Hindlimb muscle (tissue), 1 donor: ENCODE measurements at regions not wholly inside any gene's neighbourhood (a gene's known extent, or its start where the extent isn't known, plus 50 kb on each side); places are given as distances from the start of the nearest gene placed in this dataset.
"Not testable (repeated sequence)": the region's sequence is repeated elsewhere in the genome, so short reads cannot be mapped to it uniquely, and the experiment has no call there.

Source experiments
- DNase-seq: peaks from one replicate; pipeline ENCODE4 v3.0.0-alpha.2; 2013

DNA sequence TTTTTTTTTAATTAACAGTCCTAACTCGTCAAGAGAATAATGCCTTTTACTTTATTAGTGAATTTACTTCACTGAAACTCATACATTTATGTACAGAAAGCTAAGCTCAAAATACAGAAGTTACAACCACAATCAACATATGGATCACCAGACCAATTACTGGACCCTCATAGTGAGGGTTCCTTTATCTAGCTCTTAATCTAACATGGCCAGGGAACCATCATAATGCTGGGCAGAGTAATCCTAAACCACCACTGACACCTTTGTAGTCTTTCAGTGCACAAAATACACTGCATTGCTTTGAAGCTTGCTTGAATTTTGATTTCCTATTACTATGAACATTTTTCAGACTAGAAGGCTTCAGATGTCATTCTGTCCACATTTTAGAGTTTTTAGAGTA lies 1406.6 kb upstream of the PCDH9 start:
- DNase-seq, result no peak

DNA sequence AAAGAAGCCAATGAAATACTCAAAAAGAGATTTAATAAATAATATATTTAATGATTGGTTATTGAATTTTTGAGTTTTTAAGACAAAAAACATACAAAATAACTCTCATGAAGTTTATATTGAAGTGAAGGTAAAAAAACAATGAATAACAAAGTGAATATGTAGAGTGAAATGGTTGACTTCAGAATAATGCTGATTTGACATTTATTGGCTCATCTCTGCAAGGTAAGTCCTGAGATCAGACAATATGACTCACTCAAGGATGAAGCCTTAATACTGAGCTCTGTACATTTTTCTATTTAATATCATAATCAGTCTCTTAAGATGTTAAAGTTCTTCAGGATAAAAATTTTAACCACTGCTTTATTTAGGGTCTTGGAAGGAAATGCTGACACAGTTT lies 1398.9 kb upstream of the PCDH9 start:
- no peak for DNase-seq

DNA sequence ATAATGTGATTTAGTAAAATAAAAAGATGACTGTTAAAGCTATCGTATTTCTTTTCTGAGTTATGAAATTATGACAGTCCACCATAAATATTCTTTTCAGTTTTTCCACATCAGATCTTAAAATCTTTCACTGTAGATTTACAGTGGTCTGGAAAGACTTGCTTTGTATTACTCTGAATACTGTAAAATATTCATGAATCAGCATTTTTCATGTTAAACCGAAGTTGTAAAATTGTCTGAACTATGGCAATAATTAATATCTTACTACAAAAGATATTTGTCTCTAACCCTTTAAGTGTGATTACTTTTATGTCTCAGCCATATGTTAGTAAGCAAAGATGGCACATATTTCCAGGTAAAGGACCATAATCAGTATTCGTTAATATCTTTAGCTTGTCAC lies 1397.2 kb upstream of the PCDH9 start:
- DNase-seq, result no peak

DNA sequence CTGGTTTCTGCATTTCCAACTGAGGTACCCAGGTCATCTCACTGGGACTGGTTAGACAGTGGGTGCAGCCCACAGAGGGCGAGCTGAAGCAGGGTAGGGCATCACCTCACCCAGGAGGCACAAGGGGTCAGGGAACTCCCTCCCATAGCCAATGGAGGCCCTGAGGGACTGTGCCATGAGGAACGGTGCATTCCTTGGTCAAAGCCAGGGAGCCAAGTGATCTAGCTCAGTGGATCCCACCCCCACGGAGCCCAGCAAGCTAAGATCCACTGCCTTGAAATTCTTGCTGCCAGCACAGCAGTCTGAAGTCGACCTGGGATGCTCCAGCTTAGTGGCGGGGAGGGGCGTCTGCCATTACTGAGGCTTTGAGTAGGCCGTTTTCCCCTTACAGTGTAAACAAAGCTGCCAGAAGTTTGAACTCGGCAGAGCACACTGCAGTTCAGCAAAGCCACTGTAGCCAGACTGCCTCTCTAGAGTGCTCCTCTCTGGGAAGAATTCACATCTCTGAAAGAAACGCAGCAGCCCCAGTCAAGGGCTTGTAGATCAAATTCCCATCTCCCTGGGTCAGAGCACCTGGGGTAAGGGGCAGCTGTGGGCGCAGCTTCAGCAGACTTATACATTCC lies 1386.6 kb upstream of the PCDH9 start:
- DNase-seq, result no peak

DNA sequence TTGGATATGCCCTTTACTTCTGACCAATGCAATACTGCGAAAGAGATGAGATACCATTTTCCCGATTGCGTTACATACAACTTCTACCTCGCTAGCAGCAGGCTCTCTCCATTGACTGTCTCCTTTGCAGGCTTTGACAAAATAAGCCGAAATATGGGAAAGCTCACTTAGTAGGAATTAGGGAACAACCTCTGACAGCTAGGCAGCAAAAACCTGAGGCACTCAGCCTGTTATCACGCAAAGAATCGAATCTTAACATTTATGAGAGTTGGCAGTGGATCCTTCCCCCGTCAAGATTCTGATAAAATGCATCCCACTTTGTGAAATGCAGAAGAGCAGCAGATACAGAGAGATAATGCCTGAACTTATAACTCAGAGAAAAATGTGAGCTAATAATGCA lies 1379.5 kb upstream of the PCDH9 start:
- DNase-seq, result peak; percentile 1

DNA sequence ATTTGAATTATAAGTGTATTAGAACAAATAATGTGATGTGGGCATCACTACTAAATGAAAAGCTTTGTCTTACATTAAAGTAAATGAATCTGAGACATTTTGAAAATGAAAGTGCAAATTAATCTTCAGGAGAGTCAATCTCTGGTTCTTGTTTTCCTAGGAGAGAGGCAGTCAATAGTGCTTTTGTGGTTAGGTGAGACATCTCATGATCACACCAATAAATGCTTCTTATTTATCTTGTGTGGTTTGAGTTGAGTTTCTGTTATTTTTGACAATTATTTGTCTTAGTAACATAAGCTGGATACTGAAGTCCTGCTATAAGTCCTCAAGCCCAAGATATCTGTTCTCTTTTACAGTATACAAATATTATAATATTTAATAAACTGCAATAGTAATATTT lies 1378.0 kb upstream of the PCDH9 start:
- DNase-seq, result no peak

DNA sequence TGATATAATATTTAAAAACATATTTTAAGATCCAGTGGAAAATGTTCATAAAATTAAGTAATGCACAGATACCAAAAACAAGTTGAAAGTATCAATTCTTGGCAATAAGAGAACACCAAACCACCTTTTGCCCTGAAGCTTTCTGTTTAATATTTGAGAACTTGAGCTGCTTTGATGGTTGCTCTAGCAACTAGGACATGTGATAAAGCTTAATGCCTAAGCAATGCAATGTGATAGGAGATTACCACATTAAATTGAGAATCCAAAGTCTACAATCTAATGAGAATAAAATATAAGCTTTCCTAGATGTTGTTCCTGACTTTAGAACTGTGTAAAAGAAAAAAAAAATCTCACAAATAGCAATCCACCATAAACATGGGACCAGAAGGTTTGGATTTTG lies 1367.5 kb upstream of the PCDH9 start:
- no peak for DNase-seq

DNA sequence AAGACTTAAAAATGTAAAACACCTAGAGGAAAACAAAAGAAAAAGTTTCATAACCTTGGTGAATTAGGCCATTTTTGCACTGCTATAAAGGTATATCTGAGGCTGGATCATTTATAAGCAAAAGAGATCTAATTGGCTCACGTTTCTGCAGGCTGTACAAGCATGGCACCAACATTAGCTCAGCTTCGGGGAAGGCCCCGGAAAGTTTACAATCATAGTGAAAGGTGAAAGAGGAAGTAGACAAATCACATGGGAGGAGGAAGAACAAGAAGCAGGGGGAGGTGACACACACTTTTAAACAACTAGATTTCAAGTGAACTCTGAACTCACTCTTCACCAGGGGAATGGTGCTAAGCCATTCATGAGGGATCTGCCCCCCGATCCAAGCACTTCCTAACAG lies 1358.5 kb upstream of the PCDH9 start:
- DNase-seq, result no peak

DNA sequence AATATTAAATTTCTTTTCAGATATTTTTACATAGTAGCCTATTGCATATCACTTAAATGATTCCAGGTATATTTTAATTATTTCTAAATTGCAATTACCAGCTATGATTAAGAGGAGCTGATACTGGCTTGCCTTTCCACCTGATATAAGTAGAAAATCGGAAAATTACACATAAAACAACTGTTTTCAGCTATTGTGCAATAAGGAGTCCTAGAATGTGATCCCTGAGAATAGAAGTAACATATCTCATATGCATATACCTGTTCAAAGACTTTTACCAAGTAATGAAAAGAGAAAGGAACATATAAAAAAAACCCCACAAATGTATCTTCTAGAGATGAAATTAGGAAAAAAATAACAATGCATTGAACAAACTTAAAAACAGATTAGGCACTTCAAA lies 1354.6 kb upstream of the PCDH9 start:
- DNase-seq, result no peak

DNA sequence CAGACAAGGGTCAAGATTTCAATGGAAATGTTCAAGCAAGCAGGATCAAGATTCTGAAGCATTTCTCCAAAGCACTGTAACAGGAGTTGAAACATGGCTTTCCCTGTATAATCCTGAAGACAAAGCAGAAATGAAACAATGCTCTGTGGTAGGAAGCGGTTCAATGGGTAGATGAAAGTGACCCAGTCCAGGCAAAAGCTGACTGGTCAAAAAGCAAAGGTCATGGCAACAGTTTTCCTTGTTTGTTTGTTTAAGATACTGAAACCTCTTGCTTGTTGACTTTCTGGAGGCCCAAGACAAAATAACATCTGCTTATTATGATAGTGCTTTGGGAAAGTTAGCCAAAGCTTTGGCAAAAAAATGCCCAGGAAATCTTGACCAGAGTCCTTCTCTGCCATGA lies 1343.9 kb upstream of the PCDH9 start:
- DNase-seq, result no peak

DNA sequence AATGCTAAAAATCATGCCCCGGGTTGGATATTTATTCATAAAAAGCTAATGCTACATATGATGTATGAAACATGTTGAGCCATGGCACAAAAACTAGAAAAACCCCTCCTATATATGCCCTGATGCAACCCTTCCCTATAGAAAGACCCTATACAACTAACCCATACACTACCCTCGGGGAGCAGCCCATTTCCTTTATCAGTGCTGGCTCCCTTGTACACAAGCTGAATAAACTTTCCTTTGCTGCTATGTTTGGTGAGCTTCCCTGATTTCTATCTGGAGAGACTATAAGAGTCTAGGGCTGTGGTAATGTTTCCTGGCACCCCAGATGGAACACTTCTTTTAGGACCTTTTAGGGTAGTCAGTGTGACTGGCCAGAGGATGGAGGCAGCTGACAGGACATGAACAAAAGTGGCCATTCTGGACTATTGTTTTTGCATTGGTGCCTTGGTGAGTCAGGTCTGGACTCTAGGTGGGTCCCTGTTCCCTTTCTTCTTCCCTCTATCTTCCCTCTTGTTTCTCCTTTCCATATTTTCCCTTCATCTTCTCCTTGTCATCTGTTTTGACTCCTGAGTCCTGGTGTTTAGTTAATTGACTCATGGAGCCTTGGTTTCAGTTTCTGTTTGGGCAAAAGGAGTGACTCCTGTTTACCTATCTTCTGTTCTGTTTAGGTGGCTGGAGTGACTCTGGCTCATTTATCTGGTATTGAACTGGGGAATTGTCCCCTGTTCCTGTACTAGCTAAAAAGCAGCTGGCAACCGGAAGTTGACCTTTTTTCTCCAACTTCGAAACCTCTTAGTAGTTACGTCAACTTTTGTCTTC lies 1321.8 kb upstream of the PCDH9 start:
- no peak for DNase-seq

DNA sequence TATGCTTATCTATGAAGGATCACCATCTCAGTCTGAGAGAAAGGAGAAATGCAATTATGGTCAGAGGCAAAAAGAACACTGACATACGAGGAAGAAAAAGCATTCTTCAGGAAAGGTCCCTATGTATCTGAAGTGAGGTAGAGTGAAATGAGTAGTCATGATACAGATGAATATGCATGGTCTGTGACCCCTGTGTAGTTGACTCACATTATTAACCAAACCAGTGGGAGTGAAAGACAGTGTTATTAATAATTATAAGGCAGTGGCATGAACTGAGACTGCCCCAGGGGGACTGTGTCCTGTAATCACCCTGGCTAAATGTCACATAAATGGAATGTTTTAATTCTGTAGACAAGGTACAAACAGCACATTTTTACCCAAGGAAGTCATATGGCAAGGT lies 1320.2 kb upstream of the PCDH9 start:
- DNase-seq, result no peak

DNA sequence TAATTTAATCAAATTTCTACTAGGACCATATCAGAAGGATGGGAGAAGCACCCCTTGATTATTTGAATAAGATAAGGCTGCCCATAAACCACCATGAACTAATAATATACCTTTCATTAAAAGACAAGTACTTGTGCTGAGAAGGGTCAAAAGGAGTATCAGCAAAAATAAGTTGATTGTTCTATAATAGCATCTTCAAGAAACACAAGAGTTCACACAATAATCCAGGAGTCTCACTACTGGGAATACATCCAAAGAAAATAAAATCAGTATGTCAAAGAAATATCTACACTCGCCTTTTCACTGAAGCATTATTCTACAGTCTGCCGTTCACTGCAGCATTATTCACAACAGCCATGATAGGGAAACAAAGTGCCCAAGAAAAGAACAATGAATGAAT lies 1310.1 kb upstream of the PCDH9 start:
- no peak for DNase-seq

DNA sequence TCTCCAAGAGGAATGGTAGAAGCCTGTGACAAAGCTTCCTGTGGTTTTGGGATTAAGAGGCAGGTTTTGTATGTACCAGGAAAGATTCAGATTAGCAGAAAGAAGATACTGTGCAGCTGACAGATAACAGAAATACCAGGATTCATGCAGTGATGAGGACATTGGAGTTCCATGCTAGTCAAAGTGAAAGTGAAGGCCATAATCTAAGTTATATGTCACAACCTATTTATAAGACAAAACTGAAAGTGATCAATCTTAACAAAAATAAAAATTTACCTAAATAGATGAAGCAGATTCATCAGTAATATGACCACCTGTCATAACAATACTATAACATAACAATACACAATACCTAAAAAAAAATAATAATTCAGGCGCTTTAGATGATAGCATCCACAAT lies 1305.2 kb upstream of the PCDH9 start:
- no peak for DNase-seq

DNA sequence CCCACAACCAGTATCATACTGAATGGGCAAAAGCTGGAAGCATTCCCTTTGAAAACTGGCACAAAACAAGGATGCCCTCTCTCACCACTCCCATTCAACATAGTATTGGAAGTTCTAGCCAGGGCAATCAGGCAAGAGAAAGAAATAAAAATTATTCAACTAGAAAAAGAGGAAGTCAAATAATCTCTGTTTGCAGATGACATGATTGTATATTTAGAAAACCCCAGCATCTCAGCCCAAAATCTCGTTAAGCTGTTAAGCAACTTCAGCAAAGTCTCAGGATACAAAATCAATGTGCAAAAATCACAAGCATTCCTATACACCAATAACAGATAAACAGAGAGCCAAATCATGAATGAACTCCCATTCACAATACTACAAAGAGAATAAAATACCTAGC lies 1297.0 kb upstream of the PCDH9 start:
- DNase-seq, result not testable (repeated sequence)

DNA sequence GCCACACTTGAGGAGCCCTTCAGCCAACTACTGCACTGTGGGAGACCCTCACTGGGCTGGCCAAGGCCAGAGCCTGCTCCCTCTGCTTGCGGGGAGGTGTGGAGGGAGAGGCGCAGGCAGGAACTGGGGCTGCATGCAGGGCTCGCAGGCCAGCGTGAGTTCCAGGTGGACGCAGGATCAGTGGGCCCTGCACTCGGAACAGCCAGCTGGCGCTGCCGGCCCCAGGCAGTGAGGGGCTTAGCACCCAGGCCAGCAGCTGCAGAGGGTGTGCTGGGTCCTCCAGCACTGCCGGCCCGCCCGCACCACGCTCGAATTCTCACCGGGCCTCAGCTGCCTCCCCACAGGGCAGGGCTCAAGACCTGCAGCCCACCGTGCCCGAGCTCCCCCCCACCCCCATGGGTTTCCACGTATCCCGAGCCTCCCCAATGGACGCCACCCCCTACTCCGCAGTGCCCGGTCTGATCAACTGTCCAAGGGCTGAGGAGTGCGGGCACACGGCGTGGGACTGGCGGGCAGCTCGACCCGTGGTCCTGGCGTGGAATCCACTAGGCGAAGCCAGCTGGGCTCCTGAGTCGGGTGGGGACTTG lies 1293.8 kb upstream of the PCDH9 start:
- no peak for DNase-seq

DNA sequence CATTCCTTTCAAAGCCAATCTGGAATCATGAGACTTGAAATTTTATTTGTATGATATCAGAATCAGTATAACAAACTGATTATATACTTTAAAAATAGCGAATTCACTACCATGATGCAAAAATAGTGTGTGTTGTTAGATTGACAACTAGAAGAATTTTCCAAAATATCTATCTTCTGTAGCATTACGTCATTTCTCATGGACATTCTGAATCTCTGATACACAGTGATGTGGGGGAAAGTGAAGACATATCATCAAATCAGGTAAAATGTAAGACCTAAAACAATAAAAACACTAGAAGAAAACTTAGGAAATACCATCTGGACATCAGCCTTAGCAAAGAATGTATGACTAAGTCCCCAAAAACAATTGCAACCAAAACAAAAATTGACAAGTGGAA lies 1292.0 kb upstream of the PCDH9 start:
- DNase-seq, result no peak

DNA sequence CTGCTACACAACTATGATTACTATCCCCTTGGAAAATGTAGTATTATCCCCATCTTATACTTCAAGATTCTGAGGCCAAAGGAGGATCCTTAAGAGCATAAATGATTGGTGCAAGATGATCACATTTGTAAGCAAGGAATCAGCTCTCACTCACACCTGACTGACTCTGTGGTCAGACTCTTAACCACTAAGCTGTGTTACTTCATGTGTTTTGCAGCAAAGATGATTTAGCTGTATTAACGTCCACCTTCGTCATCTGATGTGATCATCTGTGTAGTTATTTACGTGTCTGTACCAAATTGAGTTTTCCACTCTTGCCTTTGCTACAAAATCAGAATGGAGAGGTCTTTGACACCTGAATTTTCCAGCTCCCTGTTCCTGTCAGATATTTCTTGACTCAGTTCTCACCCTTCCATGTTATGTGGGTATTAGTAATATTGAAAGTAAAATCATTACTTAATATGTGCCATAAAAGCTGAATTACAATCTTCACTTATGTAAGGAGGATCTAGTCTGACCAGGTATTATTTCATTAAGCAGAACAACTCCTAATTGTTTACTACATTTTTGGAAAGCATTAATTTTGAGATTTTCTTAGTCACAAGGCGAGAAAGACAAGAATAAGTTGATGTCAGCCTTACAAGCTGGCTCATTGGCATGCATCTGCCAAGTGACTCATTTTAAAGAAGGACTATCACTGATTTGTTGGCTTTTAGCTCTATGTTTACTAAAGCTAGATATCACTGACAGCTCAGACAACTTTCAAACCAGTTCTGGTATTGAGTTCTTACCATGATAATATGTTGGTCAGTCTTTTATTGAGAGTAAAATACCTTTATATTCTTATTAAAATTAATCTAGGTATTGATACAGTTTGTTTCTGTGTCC lies 1279.8 kb upstream of the PCDH9 start:
- no peak for DNase-seq

DNA sequence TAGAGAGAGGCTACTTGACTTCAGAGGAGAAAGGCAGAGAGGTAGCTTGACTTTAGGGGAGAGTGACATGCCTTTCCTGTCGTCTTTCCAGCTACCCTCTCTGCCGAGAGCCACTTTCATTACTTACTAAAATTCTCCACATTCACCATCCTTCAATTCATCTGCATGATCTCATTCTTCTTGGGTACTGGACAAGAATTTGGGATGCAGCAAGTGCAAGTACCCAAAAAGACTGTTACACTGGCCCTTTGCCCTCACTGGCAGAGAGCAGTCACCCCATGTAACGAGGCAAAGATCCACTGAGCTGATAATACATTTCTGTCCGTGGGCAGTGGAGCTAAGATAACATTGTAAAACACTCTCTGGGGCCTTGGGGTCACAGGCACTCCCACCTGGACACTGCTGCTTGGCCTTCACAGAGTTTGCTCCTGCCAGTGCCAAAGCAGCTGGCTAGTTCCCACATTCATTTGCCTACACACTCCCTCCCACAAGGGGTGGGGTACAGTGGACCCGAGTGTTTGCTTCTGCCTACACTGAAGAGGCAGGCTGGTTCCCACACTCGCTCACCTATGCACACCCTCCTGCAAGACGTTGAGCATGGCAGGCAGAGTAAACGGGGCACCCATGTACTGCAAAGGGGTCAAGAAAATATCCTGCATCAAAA lies 1276.9 kb upstream of the PCDH9 start:
- DNase-seq, result no peak

DNA sequence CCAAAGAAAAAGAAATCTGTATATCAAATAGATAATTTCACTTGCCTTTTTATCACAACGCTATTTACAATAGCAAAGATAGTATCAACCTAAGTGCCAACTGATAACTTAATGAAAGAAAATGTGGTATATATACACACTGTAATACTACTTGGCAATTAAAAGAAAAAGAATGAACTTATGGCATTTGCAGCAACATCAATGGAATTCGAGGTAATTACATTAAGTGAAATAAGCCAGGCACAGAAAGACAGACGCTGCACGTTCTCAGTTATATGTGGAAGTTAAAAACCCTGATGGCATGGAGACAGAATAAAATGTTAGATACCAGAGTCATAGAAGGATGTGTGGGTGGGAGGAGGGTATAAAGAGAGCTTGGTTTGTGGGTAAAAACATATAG lies 1260.5 kb upstream of the PCDH9 start:
- DNase-seq, result no peak

DNA sequence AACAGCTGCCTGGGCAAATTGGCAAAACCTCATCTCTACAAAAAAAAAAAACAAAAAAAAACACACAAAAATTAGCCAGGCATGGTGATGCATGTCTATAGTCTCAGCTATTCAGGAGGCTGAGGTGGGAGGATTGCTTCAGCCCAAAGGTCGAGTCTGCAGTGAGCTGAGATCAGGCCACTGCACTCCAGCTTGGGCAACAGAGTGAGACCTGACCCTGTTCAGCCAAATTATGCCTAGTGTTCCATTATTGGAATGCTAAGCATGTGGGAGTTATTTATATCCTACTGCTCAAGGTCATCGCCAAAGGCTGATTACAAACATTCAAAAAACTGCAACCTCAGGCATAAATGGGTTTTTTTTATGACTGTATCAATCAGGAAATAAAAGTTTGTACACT lies 1251.0 kb upstream of the PCDH9 start:
- DNase-seq, result no peak

DNA sequence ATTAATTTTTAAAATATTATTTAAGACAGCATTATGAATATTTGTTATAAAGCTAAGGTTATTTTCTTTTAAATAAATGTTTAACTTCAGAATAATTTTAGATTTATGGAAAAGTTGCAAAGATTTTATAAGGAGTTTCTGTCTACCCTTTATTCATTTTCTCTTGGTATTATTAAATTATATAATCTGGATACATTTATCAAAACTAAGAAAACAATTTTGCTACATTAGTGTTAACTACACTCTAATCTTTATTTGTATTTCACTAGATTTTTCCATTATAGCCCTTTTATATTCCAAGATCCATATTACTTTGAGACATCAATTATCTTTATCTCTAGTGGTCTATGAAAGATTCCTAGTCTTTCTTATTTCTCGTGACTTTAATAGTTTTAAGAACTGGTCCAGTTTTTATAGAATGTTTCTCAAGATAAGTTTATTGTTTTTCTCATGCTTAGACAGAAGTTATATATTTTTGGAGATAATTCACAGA lies 1243.7 kb upstream of the PCDH9 start:
- DNase-seq, result no peak
